K562 (cell line): ENCODE measurements at regions not wholly inside any gene's neighbourhood (a gene's known extent, or its start where the extent isn't known, plus 50 kb on each side); places are given as distances from the start of the nearest gene placed in this dataset.
A peak's percentile ranks its signal among the peaks of the same experiment; 100 is the strongest.

ENCODE experiments used
- ATAC-seq: fragments of 200-7000 bp; cut with Tn5 transposase; 3 replicates; pipeline ENCODE4 v1.9.1; 2020; ENCODE audit warnings: moderate library complexity
- BruUV-seq: library from RNA; stranded (reverse); fragments of 400-500 nt; replicated peaks from 2 replicates; lab custom pipeline; 2021; lab: Mats Ljungman, UMichigan
- CTCF ChIA-PET: fragments of 300-600 bp; formaldehyde crosslinking; extraction: SDS; loops from one replicate; lab custom pipeline; 2021; ENCODE audit warnings: low intra/inter-chr PET ratio; lab: Yijun Ruan, JAX
- POLR2A ChIA-PET: fragments of 300-600, 350-650 bp; sonication (Branson Sonifier 250); formaldehyde crosslinking; extraction: SDS; loops from one replicate; lab custom pipeline; 2021; ENCODE audit warnings: antibody characterized with exemption, inconsistent platforms; lab: Yijun Ruan, JAX
- DNase-seq, 4 experiments: peaks; one replicate each; pipeline versions ENCODE4 v3.0.0 to v3.0.0-alpha.2; 2011 to 2018; ENCODE audit warnings: low spot score in 3 of 4, mixed read lengths in 3 of 4; ENCODE audit errors: extremely low read depth in 1 of 4
- FAIRE-seq: peaks from 2 replicates; lab custom pipeline; 2011; peaks lifted over from hg19 to GRCh38; lab: Jason Lieb, UNC
- H2AFZ ChIP-seq: 2 replicates; pipeline ENCODE4 v1.6.0; 2011; ENCODE audit warnings: low read depth, low read length, control low read depth, inconsistent platforms
- H3K27ac ChIP-seq: fragments of 200-600 bp; 3 replicates; pipeline ENCODE4 v1.8.0; 2011; ENCODE audit warnings: low read depth, mild to moderate bottlenecking, control low read depth, inconsistent platforms, low read length, moderate library complexity, mixed read lengths; ENCODE audit errors: extremely low read depth
- H3K27me3 ChIP-seq, 2 experiments: fragments of 300-600 bp in 1 of 2; 2 replicates in 1 of 2; 3 replicates in 1 of 2; pipeline versions ENCODE4 v1.6.0 to v1.8.0; 2011; ENCODE audit warnings: inconsistent platforms in 2 of 2, low read length in 2 of 2, mild to moderate bottlenecking in 1 of 2, mixed read lengths in 1 of 2, moderate library complexity in 1 of 2; ENCODE audit not compliant: control insufficient read depth in 2 of 2, insufficient read depth in 2 of 2
- H3K36me3 ChIP-seq: fragments of 300-600 bp; 3 replicates; pipeline ENCODE4 v1.8.0; 2011; ENCODE audit warnings: mild to moderate bottlenecking, low read length, inconsistent platforms; ENCODE audit not compliant: control insufficient read depth, insufficient read depth
- H3K4me1 ChIP-seq, 2 experiments: fragments of 200-600 bp in 1 of 2; replicated peaks in 1 of 2; 2 replicates in 1 of 2; 3 replicates in 1 of 2; pipeline versions ENCODE4 v1.5.1 to v1.8.0; 2011; ENCODE audit warnings: inconsistent platforms in 2 of 2, low read length in 2 of 2, mild to moderate bottlenecking in 1 of 2, mixed read lengths in 1 of 2, moderate library complexity in 1 of 2; ENCODE audit not compliant: control insufficient read depth in 2 of 2, insufficient read depth in 2 of 2
- H3K4me2 ChIP-seq: 2 replicates; pipeline ENCODE4 v1.6.1; 2011; ENCODE audit warnings: low read length, control low read depth, inconsistent platforms, mixed read lengths; ENCODE audit not compliant: insufficient read depth
- H3K4me3 ChIP-seq: fragments of 200-600 bp; sonication (generic), shearing (Covaris generic); 2 replicates; pipeline ENCODE4 v1.5.1; 2016; ENCODE audit warnings: control low read depth, inconsistent platforms
- H3K79me2 ChIP-seq: fragments of 200-600 bp; 3 replicates; pipeline ENCODE4 v1.8.0; 2011; ENCODE audit warnings: low read length, inconsistent platforms; ENCODE audit not compliant: control insufficient read depth, insufficient read depth
- H3K9ac ChIP-seq, 2 experiments: 2 replicates each; pipeline versions ENCODE4 v1.6.0 to v1.6.1; 2011; ENCODE audit warnings: low read depth in 2 of 2, low read length in 2 of 2, control low read depth in 1 of 2, inconsistent platforms in 1 of 2, mild to moderate bottlenecking in 1 of 2, mixed read lengths in 1 of 2; ENCODE audit not compliant: insufficient read depth in 1 of 2
- H3K9me1 ChIP-seq: one replicate; pipeline ENCODE4 v1.6.0; 2011; ENCODE audit warnings: inconsistent platforms, mild to moderate bottlenecking, low read length, moderate library complexity; ENCODE audit not compliant: control insufficient read depth, insufficient read depth
- H3K9me3 ChIP-seq: replicated peaks from 2 replicates; pipeline ENCODE4 v1.5.1; 2011; ENCODE audit warnings: low read depth, low read length, inconsistent platforms; ENCODE audit not compliant: control insufficient read depth, insufficient read depth
- H4K20me1 ChIP-seq: replicated peaks from 2 replicates; pipeline ENCODE4 v1.6.1; 2011; ENCODE audit warnings: low read length, inconsistent platforms, mixed read lengths; ENCODE audit not compliant: control insufficient read depth, insufficient read depth
- ASH1L ChIP-seq: fragments of 450-650 bp; IDR thresholded peaks from 2 replicates; pipeline ENCODE4 v1.6.1; 2018; ENCODE audit warnings: borderline replicate concordance, mild to moderate bottlenecking, low read depth; ENCODE audit not compliant: partially characterized antibody
- BHLHE40 ChIP-seq: IDR thresholded peaks from 2 replicates; pipeline ENCODE4 v1.6.1; 2011; ENCODE audit warnings: low read length, improper control_type of control experiment
- CREBBP ChIP-seq: IDR thresholded peaks from one replicate; pipeline ENCODE4 v1.6.1; 2012; ENCODE audit warnings: low read depth, mild to moderate bottlenecking, control low read depth, inconsistent platforms, low read length
- HDAC6 ChIP-seq: IDR thresholded peaks from 2 replicates; pipeline ENCODE4 v1.6.1; 2012; ENCODE audit warnings: low read depth, mild to moderate bottlenecking, control low read depth, inconsistent platforms, low read length, moderate library complexity
- MTA3 ChIP-seq: fragments of 450-650 bp; formaldehyde crosslinking; IDR thresholded peaks from 2 replicates; pipeline ENCODE4 v1.6.1; 2017; ENCODE audit warnings: mild to moderate bottlenecking, borderline replicate concordance
- RAD21 ChIP-seq, 2 experiments: fragments of 250-450 bp in 1 of 2; fragments of 450-650 bp in 1 of 2; sonication (Bioruptor Pico) in 1 of 2; formaldehyde crosslinking in 1 of 2; IDR thresholded peaks in 1 of 2; conservative IDR thresholded peaks in 1 of 2; 2 replicates each; pipeline versions ENCODE4 v1.4.0 to v1.8.0; 2020 to 2022; ENCODE audit warnings: mild to moderate bottlenecking in 2 of 2, moderate library complexity in 1 of 2
- SPI1 ChIP-seq: IDR thresholded peaks from 2 replicates; pipeline ENCODE4 v1.6.1; 2011; ENCODE audit warnings: low read depth, low read length, control low read depth, borderline replicate concordance
- THRAP3 ChIP-seq: fragments of 450-650 bp; IDR thresholded peaks from 2 replicates; pipeline ENCODE4 v1.6.1; 2016; ENCODE audit warnings: mild to moderate bottlenecking, inconsistent platforms, borderline replicate concordance
- ZC3H8 ChIP-seq: fragments of 450-650 bp; IDR thresholded peaks from 2 replicates; pipeline ENCODE4 v1.6.1; 2017
- ZNF764 ChIP-seq: fragments of 250-450 bp; sonication (Bioruptor Pico); IDR thresholded peaks from 2 replicates; pipeline ENCODE4 v1.4.0; 2020; ENCODE audit warnings: low read depth, mild to moderate bottlenecking, moderate library complexity
- WGBS: fragments of 100-300 bp; shearing (Covaris generic); methylation state at CpG from one replicate; pipeline ENCODE4 v1.1.6; 2016; ENCODE audit warnings: low coverage, mixed read lengths; ENCODE audit not compliant: insufficient coverage; ENCODE audit errors: missing lambda C conversion rate; 5-methylcytosine and 5-hydroxymethylcytosine counted together
- in situ Hi-C: fragments of 300-500 bp; cut with MboI; formaldehyde crosslinking; loops from 4 replicates; pipeline ENCODE4 v1.15.0; 2018; ENCODE audit warnings: inconsistent platforms, mixed read lengths
- intact Hi-C: fragments of 100-400 bp; cut with micrococcal nuclease; formaldehyde crosslinking; loops from 2 replicates; pipeline ENCODE4 v1.14.2; 2022
- TF ChIP-seq, protein P1 (sequence below), 2 experiments: fragments of 450-650 bp; IDR thresholded peaks; 2 replicates each; pipeline ENCODE4 v1.6.1; 2016; ENCODE audit warnings: mild to moderate bottlenecking in 2 of 2, borderline replicate concordance in 1 of 2, low read depth in 1 of 2, moderate library complexity in 1 of 2

DNA sequence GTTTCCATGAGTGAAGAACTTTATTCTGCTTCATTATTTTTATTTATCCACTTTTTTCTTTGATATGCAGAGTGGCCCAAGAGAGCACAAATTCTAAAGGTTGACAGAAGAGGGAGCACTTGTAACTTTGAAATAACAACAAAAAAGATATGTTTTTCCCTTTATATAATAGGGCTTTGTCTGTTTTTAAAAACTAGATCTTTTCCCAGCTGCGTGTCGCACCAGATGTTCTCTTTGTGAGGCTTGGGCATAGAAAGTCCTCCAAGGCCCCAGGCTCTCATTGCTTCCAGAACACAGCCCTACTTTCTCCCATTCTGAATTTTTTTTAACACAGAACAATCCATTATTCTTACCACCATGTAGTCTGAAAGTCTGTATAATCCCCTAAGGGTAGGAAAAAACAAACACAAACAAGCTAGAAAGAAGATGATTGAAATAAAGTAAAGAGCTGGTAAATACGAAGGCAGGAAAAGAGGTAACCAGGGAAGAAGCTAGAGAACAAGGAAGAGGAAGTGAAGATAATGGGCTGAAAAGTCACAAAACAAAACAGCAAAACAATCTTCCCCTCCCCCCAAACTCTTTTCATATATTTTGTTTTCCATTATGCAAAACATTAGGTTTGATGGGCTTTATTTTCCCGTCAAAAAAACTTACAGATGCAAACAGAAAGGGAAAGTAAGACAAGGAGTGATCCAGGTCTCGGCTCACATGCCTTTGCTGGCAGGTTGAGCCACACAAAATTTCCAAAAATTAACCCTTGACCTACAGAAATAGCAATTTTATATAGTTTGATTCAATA, 160.4 kb downstream of the ABCA8 start:
- peaks cover 0 to 13% of the 10 kb centered on the region in 2 experiments; a peak in 3 of 5 replicates for H3K4me1 ChIP-seq
- ATAC-seq (no peak), FAIRE-seq (no peak), DNase-seq (peak in 1 of 4 experiments; percentile 7)
- 17% methylated on average over 5 of the region's 5 CpGs for WGBS
- H3K36me3 ChIP-seq, result no peaks in the 10 kb centered on the region
- no peaks in the 10 kb centered on the region for H3K27me3 ChIP-seq
- no peaks in the 10 kb centered on the region for H3K9me3 ChIP-seq
- no TSS peak for BruUV-seq
- POLR2A ChIA-PET, result interaction anchor here (0.6 to 0.7 kb wide), 2 partner anchors 26 to 730 kb away, joined by 3 to 4 read pairs; no protein-coding TSS in a partner anchor
- CTCF ChIA-PET, result no interaction called here
- intact Hi-C loops, result loop anchor here (1.0 kb wide), 1 partner anchor 177 kb away; no protein-coding TSS in a partner anchor
- H3K79me2 ChIP-seq, result no peaks in the 10 kb centered on the region
- in situ Hi-C loops, result no loop called here
- H4K20me1 ChIP-seq, result no peaks in the 10 kb centered on the region
- peak overlapping the region; percentile 89 for H2AFZ ChIP-seq
- no peak overlapping the region for H3K9ac ChIP-seq
- no peak overlapping the region for H3K4me3 ChIP-seq
- no peaks in the 10 kb centered on the region for H3K9me1 ChIP-seq
- H3K27ac ChIP-seq, result no peak overlapping the region
- H3K4me2 ChIP-seq, result peak overlapping the region; percentile 24; the same call in 1 of the 2 replicates
- TF ChIP-seq RAD21 (CRISPR knock-in tag; conservative IDR thresholded peaks at IDR 0.05 in 1 of 2, IDR thresholded peaks at IDR 0.05 in 1 of 2), result peak in 1 of 2 experiments; percentile 42; a peak in 3 of 4 replicates
- TF ChIP-seq ASH1L, result no peak
- TF ChIP-seq MTA3, result no peak
- TF ChIP-seq, protein P1, sequence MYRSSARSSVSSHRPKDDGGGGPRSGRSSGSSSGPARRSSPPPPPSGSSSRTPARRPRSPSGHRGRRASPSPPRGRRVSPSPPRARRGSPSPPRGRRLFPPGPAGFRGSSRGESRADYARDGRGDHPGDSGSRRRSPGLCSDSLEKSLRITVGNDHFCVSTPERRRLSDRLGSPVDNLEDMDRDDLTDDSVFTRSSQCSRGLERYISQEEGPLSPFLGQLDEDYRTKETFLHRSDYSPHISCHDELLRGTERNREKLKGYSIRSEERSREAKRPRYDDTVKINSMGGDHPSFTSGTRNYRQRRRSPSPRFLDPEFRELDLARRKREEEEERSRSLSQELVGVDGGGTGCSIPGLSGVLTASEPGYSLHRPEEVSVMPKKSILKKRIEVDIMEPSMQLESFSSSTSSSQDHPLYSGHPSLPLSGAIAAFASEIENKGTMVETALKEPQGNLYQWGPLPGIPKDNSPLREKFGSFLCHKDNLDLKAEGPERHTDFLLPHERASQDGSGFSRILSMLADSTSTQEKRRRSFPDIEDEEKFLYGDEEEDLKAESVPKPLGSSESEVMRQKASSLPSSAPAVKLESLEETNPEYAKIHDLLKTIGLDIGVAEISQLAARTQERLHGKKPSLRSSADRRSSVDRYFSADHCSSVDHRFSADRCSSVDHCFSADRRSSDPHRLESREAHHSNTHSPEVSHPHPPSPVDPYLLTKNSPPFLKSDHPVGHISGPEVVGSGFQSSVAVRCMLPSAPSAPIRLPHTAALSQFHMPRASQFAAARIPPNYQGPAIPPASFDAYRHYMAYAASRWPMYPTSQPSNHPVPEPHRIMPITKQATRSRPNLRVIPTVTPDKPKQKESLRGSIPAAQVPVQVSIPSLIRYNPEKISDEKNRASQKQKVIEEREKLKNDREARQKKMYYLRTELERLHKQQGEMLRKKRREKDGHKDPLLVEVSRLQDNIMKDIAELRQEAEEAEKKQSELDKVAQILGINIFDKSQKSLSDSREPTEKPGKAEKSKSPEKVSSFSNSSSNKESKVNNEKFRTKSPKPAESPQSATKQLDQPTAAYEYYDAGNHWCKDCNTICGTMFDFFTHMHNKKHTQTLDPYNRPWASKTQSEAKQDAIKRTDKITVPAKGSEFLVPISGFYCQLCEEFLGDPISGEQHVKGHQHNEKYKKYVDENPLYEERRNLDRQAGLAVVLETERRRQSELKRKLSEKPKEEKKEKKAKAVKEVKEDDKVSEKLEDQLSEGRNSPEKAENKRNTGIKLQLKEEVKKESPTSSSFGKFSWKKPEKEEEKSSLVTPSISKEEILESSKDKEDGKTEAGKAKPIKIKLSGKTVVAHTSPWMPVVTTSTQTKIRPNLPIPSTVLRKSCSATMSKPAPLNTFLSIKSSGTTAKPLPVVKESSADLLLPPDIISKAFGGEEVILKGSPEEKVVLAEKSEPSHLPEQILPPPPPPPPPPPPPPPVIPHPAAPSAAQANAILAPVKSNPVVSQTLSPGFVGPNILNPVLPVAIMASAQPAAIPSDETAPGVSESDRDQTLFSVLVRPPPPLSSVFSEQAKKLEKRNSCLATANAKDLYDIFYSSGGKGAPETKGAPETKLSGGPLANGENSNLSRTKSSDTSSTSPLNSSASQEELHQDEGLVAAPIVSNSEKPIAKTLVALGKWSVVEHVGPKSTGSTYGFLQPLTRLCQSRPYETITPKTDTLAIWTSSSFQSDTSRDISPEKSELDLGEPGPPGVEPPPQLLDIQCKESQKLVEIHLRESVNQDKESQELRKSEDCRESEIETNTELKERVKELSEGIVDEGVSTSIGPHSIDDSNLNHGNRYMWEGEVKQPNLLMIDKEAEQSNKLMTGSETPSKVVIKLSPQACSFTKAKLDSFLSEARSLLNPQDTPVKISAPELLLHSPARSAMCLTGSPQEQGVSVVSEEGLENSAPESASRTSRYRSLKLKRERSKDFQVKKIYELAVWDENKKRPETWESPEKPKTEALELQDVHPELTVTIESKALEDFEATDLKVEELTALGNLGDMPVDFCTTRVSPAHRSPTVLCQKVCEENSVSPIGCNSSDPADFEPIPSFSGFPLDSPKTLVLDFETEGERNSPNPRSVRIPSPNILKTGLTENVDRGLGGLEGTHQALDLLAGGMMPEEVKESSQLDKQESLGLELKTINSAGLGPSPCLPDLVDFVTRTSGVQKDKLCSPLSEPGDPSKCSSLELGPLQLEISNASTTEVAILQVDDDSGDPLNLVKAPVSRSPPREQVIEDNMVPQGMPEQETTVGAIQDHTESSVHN (IDR thresholded peaks at IDR 0.05; ENCODE audit: borderline replicate concordance in 1 of 2, low read depth in 1 of 2), result no peak
- TF ChIP-seq ZC3H8, result no peak
- no peak for TF ChIP-seq ZNF764 (CRISPR knock-in tag)
- no peak for TF ChIP-seq THRAP3
- no peak for TF ChIP-seq HDAC6
- peak; percentile 74; the same call in 1 of the 2 replicates for TF ChIP-seq SPI1
- no peak for TF ChIP-seq BHLHE40
- no peak for TF ChIP-seq CREBBP
